NB4 (cell line): ENCODE measurements at regions not wholly inside any gene's neighbourhood (a gene's known extent, or its start where the extent isn't known, plus 50 kb on each side); places are given as distances from the start of the nearest gene placed in this dataset.

Experiments used
- DNase-seq: peaks from one replicate; pipeline ENCODE4 v3.0.0; 2010; ENCODE audit warnings: low read depth
- H3K4me3 ChIP-seq: one replicate; pipeline ENCODE4 v1.5.1; 2011; ENCODE audit warnings: mild to moderate bottlenecking, low read depth, low read length, moderate library complexity
- CTCF ChIP-seq: IDR thresholded peaks from one replicate; pipeline ENCODE4 v1.5.1; 2012; ENCODE audit warnings: low read depth, low read length
- MAX ChIP-seq: IDR thresholded peaks from 2 replicates; pipeline ENCODE4 v1.6.1; 2011; ENCODE audit warnings: low read depth, low read length
- MYC ChIP-seq: IDR thresholded peaks from 2 replicates; pipeline ENCODE4 v1.6.1; 2011; ENCODE audit warnings: low read depth, low read length
- POLR2A ChIP-seq: IDR thresholded peaks from 2 replicates; pipeline ENCODE4 v1.6.1; 2011; ENCODE audit warnings: mild to moderate bottlenecking; ENCODE audit not compliant: insufficient read length; ENCODE audit errors: extremely low read depth

GRCh38 chr1:8201331-8201861 is 116.5 kb upstream of the SLC45A1 start:
- no peak for DNase-seq
- TF ChIP-seq CTCF, result no peak
- TF ChIP-seq MAX, result no peak
- TF ChIP-seq POLR2A, result no peak
- TF ChIP-seq MYC, result no peak
- no peak overlapping the region for H3K4me3 ChIP-seq

DNA sequence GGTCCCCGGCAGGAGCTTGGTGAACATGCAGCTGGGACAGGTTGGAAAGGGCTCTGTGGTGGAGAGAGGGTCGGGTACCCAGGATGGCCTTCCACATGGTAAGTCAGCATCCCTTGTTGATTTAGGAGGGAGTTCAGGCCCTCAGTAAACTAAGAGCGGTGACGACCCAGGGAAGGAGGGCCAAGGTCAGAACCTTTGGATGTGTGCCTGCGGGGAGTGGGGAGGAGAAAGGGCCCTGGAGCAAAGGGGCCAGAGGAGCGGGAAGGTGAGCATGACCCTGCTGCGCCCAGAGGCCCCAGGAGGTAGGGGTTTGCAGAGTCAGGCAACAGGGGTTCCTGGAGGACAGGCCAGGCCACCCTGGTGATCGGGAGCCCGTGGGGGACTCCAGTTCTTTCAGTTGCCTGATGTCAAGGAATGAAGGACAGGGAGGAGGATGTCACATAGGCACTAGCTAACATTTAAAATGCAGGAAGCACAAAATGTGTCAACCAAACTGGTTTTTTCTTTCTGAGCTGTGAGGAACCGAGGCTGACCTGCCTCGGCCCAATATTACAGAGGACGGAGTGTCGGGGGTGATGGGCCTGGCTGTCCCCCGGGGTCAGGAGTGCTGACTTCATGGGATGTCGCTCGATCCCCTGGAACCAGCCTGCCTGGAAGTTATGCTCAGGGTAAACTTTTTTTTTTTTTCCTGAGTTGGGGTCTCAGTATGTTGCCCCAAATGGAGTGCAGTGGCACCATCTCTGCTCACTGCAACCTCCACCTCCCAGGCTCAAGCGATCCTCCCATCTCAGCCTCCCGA is 117.4 kb upstream of the SLC45A1 start:
- TF ChIP-seq CTCF (no peak), POLR2A (no peak), MAX (no peak), MYC (no peak)
- no peak for DNase-seq
- H3K4me3 ChIP-seq, result no peak overlapping the region

GRCh38 chr1:8198522-8198921 is 119.4 kb upstream of the SLC45A1 start:
- no peak overlapping the region for H3K4me3 ChIP-seq
- TF ChIP-seq MAX, result no peak
- TF ChIP-seq CTCF, result no peak
- no peak for TF ChIP-seq POLR2A
- TF ChIP-seq MYC, result no peak
- no peak for DNase-seq

DNA sequence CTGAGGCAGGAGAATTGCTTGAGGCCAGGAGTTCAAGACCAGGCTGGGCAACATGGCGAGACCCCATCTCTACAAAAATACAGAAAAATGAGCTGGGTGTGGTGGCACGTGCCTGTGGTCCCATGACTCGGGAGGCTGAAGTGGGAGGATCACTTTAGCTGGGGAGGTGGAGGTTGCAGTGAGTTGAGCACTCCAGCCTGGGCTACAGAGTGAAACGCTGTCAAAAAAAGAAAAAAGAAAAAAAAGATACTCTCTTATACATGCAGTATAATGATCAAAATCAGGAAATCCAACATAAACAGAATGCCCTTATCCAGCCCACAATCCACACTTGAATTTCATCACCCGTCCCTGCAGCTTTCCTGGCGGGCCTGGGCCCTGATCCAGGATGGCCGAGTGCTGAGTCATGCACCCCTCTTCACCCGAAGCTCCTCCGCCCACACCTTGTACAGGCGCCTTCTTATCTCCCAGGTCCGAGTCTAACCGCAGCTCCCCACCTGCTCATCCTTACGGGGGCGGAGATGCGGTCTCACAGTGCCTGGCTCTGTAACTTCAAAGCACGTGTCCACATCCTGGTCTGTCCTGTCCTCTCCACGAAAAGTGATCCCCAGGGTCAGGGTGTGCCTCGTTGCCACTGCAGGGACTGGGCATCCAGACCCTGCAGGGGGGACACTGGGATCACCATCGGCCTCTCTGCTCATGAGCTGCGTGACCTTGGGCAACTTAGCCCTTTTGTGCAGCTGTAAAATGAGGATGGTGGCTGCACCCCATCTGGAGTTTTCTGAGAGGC is 120.2 kb upstream of the SLC45A1 start:
- no peak for DNase-seq
- no peak overlapping the region for H3K4me3 ChIP-seq
- TF ChIP-seq CTCF, result no peak
- TF ChIP-seq POLR2A, result no peak
- no peak for TF ChIP-seq MYC
- TF ChIP-seq MAX, result no peak

GRCh38 chr1:8194481-8195227 is 123.3 kb upstream of the SLC45A1 start:
- no peak for DNase-seq
- TF ChIP-seq CTCF (no peak), POLR2A (no peak), MYC (no peak), MAX (no peak)
- no peak overlapping the region for H3K4me3 ChIP-seq
